Prostate gland (tissue), 2 donors: ENCODE measurements at regions not wholly inside any gene's neighbourhood (a gene's known extent, or its start where the extent isn't known, plus 50 kb on each side); places are given as distances from the start of the nearest gene placed in this dataset.

Experiments used
- CTCF ChIP-seq, 4 experiments: fragments of 200-600 bp in 2 of 4; fragments of 450-650 bp in 2 of 4; sonication (generic) in 2 of 4; IDR thresholded peaks; 1 replicate in 3 of 4; 2 replicates in 1 of 4; pipeline ENCODE4 v1.5.1; 2016 to 2019; ENCODE audit warnings: antibody characterized with exemption in 4 of 4, mild to moderate bottlenecking in 2 of 4, moderate library complexity in 2 of 4
- POLR2A ChIP-seq: fragments of 450-650 bp; IDR thresholded peaks from one replicate; pipeline ENCODE4 v1.6.1; 2016; ENCODE audit warnings: antibody characterized with exemption, mild to moderate bottlenecking

GRCh38 chr1:38198621-38199020 lies 152.0 kb upstream of the POU3F1 start:
- no peak for TF ChIP-seq POLR2A
- no peak for TF ChIP-seq CTCF (IDR thresholded peaks at IDR 0.05)
